Activated naive CD8-positive, alpha-beta T cell (primary cell): ENCODE measurements at regions not wholly inside any gene's neighbourhood (a gene's known extent, or its start where the extent isn't known, plus 50 kb on each side); places are given as distances from the start of the nearest gene placed in this dataset.
"Not testable (repeated sequence)": the region's sequence is repeated elsewhere in the genome, so short reads cannot be mapped to it uniquely, and the experiment has no call there.

Experiments used
- H3K27ac Mint-ChIP-seq: one replicate; pipeline ENCODE4 v1.8.0; 2021; ENCODE audit warnings: mixed read lengths
- H3K27me3 Mint-ChIP-seq: one replicate; pipeline ENCODE4 v1.8.0; 2021; ENCODE audit warnings: mixed read lengths
- H3K36me3 Mint-ChIP-seq: one replicate; pipeline ENCODE4 v1.8.0; 2021; ENCODE audit warnings: mixed read lengths
- H3K4me1 Mint-ChIP-seq: one replicate; pipeline ENCODE4 v1.8.0; 2021; ENCODE audit warnings: low read depth, mixed read lengths
- H3K4me3 Mint-ChIP-seq: one replicate; pipeline ENCODE4 v1.8.0; 2021; ENCODE audit warnings: mild to moderate bottlenecking, mixed read lengths
- H3K9me3 Mint-ChIP-seq: one replicate; pipeline ENCODE4 v1.8.0; 2021; ENCODE audit warnings: low read depth, mixed read lengths

GRCh38 chr7:96855691-96856090 lies 146.0 kb upstream of the SEM1 start:
- no peak overlapping the region for H3K27ac Mint-ChIP-seq
- no peak overlapping the region for H3K4me3 Mint-ChIP-seq
- peaks cover 19% of the 10 kb centered on the region for H3K27me3 Mint-ChIP-seq
- no peaks in the 10 kb centered on the region for H3K9me3 Mint-ChIP-seq
- no peaks in the 10 kb centered on the region for H3K4me1 Mint-ChIP-seq
- H3K36me3 Mint-ChIP-seq, result no peaks in the 10 kb centered on the region

GRCh38 chr7:96869538-96869937 lies 135.8 kb upstream of the DLX6 start:
- no peak overlapping the region for H3K27ac Mint-ChIP-seq
- H3K4me1 Mint-ChIP-seq, result no peaks in the 10 kb centered on the region
- H3K36me3 Mint-ChIP-seq, result no peaks in the 10 kb centered on the region
- peaks cover 12% of the 10 kb centered on the region for H3K27me3 Mint-ChIP-seq
- no peak overlapping the region for H3K4me3 Mint-ChIP-seq
- no peaks in the 10 kb centered on the region for H3K9me3 Mint-ChIP-seq

- Mint-ChIP-seq H3K27ac (no peak overlapping the region), H3K4me1 (no peaks in the 10 kb centered on the region), H3K9me3 (no peaks in the 10 kb centered on the region), H3K4me3 (no peak overlapping the region), H3K36me3 (no peaks in the 10 kb centered on the region), H3K27me3 (peaks cover 12% of the 10 kb centered on the region)
Measured at GRCh38 chr7:96870185-96870584, 135.2 kb upstream of the DLX6 start.

- no peak overlapping the region for H3K27ac Mint-ChIP-seq
- no peaks in the 10 kb centered on the region for H3K36me3 Mint-ChIP-seq
- H3K27me3 Mint-ChIP-seq, result peaks cover 12% of the 10 kb centered on the region
- H3K4me3 Mint-ChIP-seq, result no peak overlapping the region
- no peaks in the 10 kb centered on the region for H3K4me1 Mint-ChIP-seq
- no peaks in the 10 kb centered on the region for H3K9me3 Mint-ChIP-seq
Measured at GRCh38 chr7:96870934-96871333, 134.4 kb upstream of the DLX6 start.

GRCh38 chr7:96887426-96887825 lies 117.9 kb upstream of the DLX6 start:
- H3K27me3 Mint-ChIP-seq, result no peaks in the 10 kb centered on the region
- H3K9me3 Mint-ChIP-seq, result no peaks in the 10 kb centered on the region
- no peaks in the 10 kb centered on the region for H3K36me3 Mint-ChIP-seq
- no peaks in the 10 kb centered on the region for H3K4me1 Mint-ChIP-seq
- no peak overlapping the region for H3K27ac Mint-ChIP-seq
- no peak overlapping the region for H3K4me3 Mint-ChIP-seq

- Mint-ChIP-seq H3K9me3 (no peaks in the 10 kb centered on the region), H3K4me3 (no peak overlapping the region), H3K4me1 (no peaks in the 10 kb centered on the region), H3K27ac (no peak overlapping the region), H3K36me3 (no peaks in the 10 kb centered on the region), H3K27me3 (peaks cover 6% of the 10 kb centered on the region)
Measured at GRCh38 chr7:96899108-96899507, 106.2 kb upstream of the DLX6 start.

GRCh38 chr7:96901822-96902445 lies 103.4 kb upstream of the DLX6 start:
- Mint-ChIP-seq H3K27me3 (peaks cover 9% of the 10 kb centered on the region), H3K27ac (no peak overlapping the region)

GRCh38 chr7:96903906-96904305 lies 101.4 kb upstream of the DLX6 start:
- no peak overlapping the region for H3K4me3 Mint-ChIP-seq
- no peak overlapping the region for H3K27ac Mint-ChIP-seq
- H3K9me3 Mint-ChIP-seq, result no peaks in the 10 kb centered on the region
- no peaks in the 10 kb centered on the region for H3K4me1 Mint-ChIP-seq
- H3K27me3 Mint-ChIP-seq, result peaks cover 7% of the 10 kb centered on the region
- no peaks in the 10 kb centered on the region for H3K36me3 Mint-ChIP-seq

More at GRCh38 chr7:96901822-96902445, 103.4 kb upstream of the DLX6 start:
- Mint-ChIP-seq H3K4me1 (no peaks in the 10 kb centered on the region), H3K4me3 (no peak overlapping the region), H3K36me3 (no peaks in the 10 kb centered on the region), H3K9me3 (no peaks in the 10 kb centered on the region)

GRCh38 chr7:96910486-96910885 lies 94.9 kb upstream of the DLX6 start:
- no peaks in the 10 kb centered on the region for H3K4me1 Mint-ChIP-seq
- peaks cover 13% of the 10 kb centered on the region for H3K27me3 Mint-ChIP-seq
- H3K4me3 Mint-ChIP-seq, result no peak overlapping the region
- H3K9me3 Mint-ChIP-seq, result no peaks in the 10 kb centered on the region
- H3K36me3 Mint-ChIP-seq, result no peaks in the 10 kb centered on the region
- H3K27ac Mint-ChIP-seq, result no peak overlapping the region

GRCh38 chr7:96915029-96915428 lies 90.3 kb upstream of the DLX6 start:
- Mint-ChIP-seq H3K27me3 (peaks cover 7% of the 10 kb centered on the region), H3K4me3 (no peak overlapping the region), H3K9me3 (no peaks in the 10 kb centered on the region), H3K27ac (no peak overlapping the region), H3K36me3 (no peaks in the 10 kb centered on the region), H3K4me1 (no peaks in the 10 kb centered on the region)

GRCh38 chr7:96920064-96920463 lies 85.3 kb upstream of the DLX6 start:
- Mint-ChIP-seq H3K27me3 (peaks cover 16% of the 10 kb centered on the region), H3K36me3 (no peaks in the 10 kb centered on the region), H3K9me3 (no peaks in the 10 kb centered on the region), H3K4me1 (no peaks in the 10 kb centered on the region), H3K4me3 (no peak overlapping the region), H3K27ac (no peak overlapping the region)

GRCh38 chr7:96920713-96921112 lies 84.6 kb upstream of the DLX6 start:
- Mint-ChIP-seq H3K27ac (no peak overlapping the region), H3K9me3 (no peaks in the 10 kb centered on the region)

GRCh38 chr7:96921231-96921630 lies 84.1 kb upstream of the DLX6 start:
- no peak overlapping the region for H3K27ac Mint-ChIP-seq
- no peaks in the 10 kb centered on the region for H3K9me3 Mint-ChIP-seq
- no peak overlapping the region for H3K4me3 Mint-ChIP-seq
- peaks cover 14% of the 10 kb centered on the region for H3K27me3 Mint-ChIP-seq
- H3K4me1 Mint-ChIP-seq, result no peaks in the 10 kb centered on the region
- H3K36me3 Mint-ChIP-seq, result no peaks in the 10 kb centered on the region

More at GRCh38 chr7:96920713-96921112, 84.6 kb upstream of the DLX6 start:
- Mint-ChIP-seq H3K4me1 (no peaks in the 10 kb centered on the region), H3K36me3 (no peaks in the 10 kb centered on the region), H3K4me3 (no peak overlapping the region), H3K27me3 (peaks cover 14% of the 10 kb centered on the region)

- no peak overlapping the region for H3K4me3 Mint-ChIP-seq
- H3K36me3 Mint-ChIP-seq, result no peaks in the 10 kb centered on the region
- no peak overlapping the region for H3K27ac Mint-ChIP-seq
- H3K27me3 Mint-ChIP-seq, result peaks cover 14% of the 10 kb centered on the region
- H3K9me3 Mint-ChIP-seq, result no peaks in the 10 kb centered on the region
- H3K4me1 Mint-ChIP-seq, result no peaks in the 10 kb centered on the region
Measured at GRCh38 chr7:96921771-96922170, 83.6 kb upstream of the DLX6 start.

- H3K27me3 Mint-ChIP-seq, result peaks cover 14% of the 10 kb centered on the region
- not testable (repeated sequence) for H3K4me3 Mint-ChIP-seq, H3K27ac Mint-ChIP-seq, H3K9me3 Mint-ChIP-seq, H3K4me1 Mint-ChIP-seq, H3K36me3 Mint-ChIP-seq
Measured at GRCh38 chr7:96923345-96923744, 82.0 kb upstream of the DLX6 start.

- no peaks in the 10 kb centered on the region for H3K9me3 Mint-ChIP-seq
- no peak overlapping the region for H3K4me3 Mint-ChIP-seq
- H3K27ac Mint-ChIP-seq, result no peak overlapping the region
- no peaks in the 10 kb centered on the region for H3K4me1 Mint-ChIP-seq
- peaks cover 18% of the 10 kb centered on the region for H3K27me3 Mint-ChIP-seq
- no peaks in the 10 kb centered on the region for H3K36me3 Mint-ChIP-seq
Measured at GRCh38 chr7:96927131-96927530, 78.2 kb upstream of the DLX6 start.
